MCF 10A (cell line): ENCODE measurements at regions not wholly inside any gene's neighbourhood (a gene's known extent, or its start where the extent isn't known, plus 50 kb on each side); places are given as distances from the start of the nearest gene placed in this dataset.

Experiments
- BruUV-seq: library from RNA; stranded (reverse); fragments of 400-500 nt; replicated peaks from 2 replicates; lab custom pipeline; 2021; lab: Mats Ljungman, UMichigan
- CTCF ChIA-PET: fragments of 300-600 bp; sonication (Branson Sonifier 250); formaldehyde crosslinking; extraction: SDS; loops from one replicate; lab custom pipeline; 2021; ENCODE audit warnings: antibody characterized with exemption, inconsistent platforms; lab: Yijun Ruan, JAX
- POLR2A ChIA-PET: fragments of 300-600, 350-650 bp; sonication (Branson Sonifier 250); formaldehyde crosslinking; extraction: SDS; loops from one replicate; lab custom pipeline; 2020; ENCODE audit warnings: antibody characterized with exemption, inconsistent platforms; lab: Yijun Ruan, JAX
- DNase-seq: peaks from one replicate; pipeline ENCODE4 v3.0.0-alpha.2; 2018; ENCODE audit not compliant: unreplicated experiment
- H3K27ac Mint-ChIP-seq: one replicate; pipeline ENCODE4 v1.8.0; 2022; ENCODE audit warnings: mild to moderate bottlenecking, low read depth, mixed read lengths; ENCODE audit not compliant: unreplicated experiment
- H3K27me3 Mint-ChIP-seq: one replicate; pipeline ENCODE4 v1.8.0; 2022; ENCODE audit warnings: mixed read lengths; ENCODE audit not compliant: insufficient read depth, unreplicated experiment
- H3K36me3 Mint-ChIP-seq: one replicate; pipeline ENCODE4 v1.8.0; 2022; ENCODE audit warnings: mild to moderate bottlenecking, moderate library complexity, mixed read lengths; ENCODE audit not compliant: insufficient read depth, unreplicated experiment
- H3K4me1 Mint-ChIP-seq: one replicate; pipeline ENCODE4 v1.8.0; 2022; ENCODE audit warnings: mixed read lengths; ENCODE audit not compliant: insufficient read depth, unreplicated experiment
- H3K4me3 Mint-ChIP-seq: one replicate; pipeline ENCODE4 v1.8.0; 2022; ENCODE audit warnings: mild to moderate bottlenecking, moderate library complexity, mixed read lengths; ENCODE audit not compliant: unreplicated experiment
- H3K9me3 Mint-ChIP-seq: one replicate; pipeline ENCODE4 v1.8.0; 2022; ENCODE audit warnings: mixed read lengths; ENCODE audit not compliant: unreplicated experiment
- intact Hi-C: fragments of 100-400 bp; cut with micrococcal nuclease; formaldehyde crosslinking; loops from 2 replicates; pipeline ENCODE4 v1.14.1; 2022
- TF ChIP-seq, protein P1 (sequence below): fragments of 200-600 bp; IDR thresholded peaks from one replicate; pipeline ENCODE4 v1.8.0; 2022; ENCODE audit warnings: antibody characterized with exemption, mild to moderate bottlenecking; ENCODE audit not compliant: unreplicated experiment

DNA sequence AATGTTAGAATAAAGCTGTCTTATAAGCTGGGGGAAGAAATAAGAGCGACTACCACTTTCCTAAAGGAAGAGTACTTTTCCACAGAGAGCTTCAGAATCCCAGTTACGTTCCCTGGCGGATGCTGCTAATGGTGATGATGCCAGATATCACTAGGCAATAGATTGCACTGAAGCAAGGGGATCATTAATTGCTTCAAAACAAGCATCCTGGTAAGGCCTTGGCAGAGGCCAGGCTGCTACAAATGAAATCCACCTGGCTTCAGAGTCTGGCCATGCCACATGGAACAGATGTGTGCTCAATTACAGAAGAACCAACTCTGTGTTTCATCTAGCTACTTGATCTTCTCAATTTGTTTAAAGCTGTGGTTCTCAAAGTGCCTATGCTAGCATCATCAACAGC, 129.2 kb upstream of the IL12A start:
- no peak for DNase-seq
- Mint-ChIP-seq H3K36me3 (no peaks in the 10 kb centered on the region), H3K4me3 (no peak overlapping the region), H3K27me3 (no peaks in the 10 kb centered on the region), H3K9me3 (no peaks in the 10 kb centered on the region), H3K4me1 (peaks cover 34% of the 10 kb centered on the region), H3K27ac (no peak overlapping the region)
- intact Hi-C loops: no loop called here
- no TSS peak for BruUV-seq
- POLR2A ChIA-PET: interaction anchor here (0.6 to 5.4 kb wide), 6 partner anchors 14 to 1010 kb away, joined by 3 to 49 read pairs (median 7); no protein-coding TSS in a partner anchor
- CTCF ChIA-PET: interaction anchor here (1.0 to 3.3 kb wide), 7 partner anchors 10 to 147 kb away, joined by 3 to 11 read pairs (median 5); no protein-coding TSS in a partner anchor
- TF ChIP-seq, protein P1, sequence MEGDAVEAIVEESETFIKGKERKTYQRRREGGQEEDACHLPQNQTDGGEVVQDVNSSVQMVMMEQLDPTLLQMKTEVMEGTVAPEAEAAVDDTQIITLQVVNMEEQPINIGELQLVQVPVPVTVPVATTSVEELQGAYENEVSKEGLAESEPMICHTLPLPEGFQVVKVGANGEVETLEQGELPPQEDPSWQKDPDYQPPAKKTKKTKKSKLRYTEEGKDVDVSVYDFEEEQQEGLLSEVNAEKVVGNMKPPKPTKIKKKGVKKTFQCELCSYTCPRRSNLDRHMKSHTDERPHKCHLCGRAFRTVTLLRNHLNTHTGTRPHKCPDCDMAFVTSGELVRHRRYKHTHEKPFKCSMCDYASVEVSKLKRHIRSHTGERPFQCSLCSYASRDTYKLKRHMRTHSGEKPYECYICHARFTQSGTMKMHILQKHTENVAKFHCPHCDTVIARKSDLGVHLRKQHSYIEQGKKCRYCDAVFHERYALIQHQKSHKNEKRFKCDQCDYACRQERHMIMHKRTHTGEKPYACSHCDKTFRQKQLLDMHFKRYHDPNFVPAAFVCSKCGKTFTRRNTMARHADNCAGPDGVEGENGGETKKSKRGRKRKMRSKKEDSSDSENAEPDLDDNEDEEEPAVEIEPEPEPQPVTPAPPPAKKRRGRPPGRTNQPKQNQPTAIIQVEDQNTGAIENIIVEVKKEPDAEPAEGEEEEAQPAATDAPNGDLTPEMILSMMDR: no peak

DNA sequence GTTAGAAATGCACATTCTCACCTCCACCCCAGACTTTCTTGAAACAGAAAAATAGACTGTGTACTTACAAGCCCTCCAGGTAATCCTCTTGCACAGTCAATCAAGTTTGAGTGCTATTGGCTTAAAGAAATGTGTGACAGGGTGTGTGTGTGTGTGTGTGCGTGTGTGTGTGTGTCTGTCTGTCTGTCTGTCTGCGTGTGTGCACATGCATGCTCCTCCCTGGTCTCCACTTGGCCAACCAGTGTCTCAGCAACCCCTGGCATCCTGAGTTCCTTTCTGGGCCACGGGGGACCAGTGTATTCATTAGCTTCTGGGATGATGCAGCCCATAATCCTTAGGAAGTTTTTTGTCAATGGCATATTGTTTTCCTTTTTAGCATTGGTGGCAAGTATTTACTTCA, 128.8 kb upstream of the IL12A start:
- CTCF ChIA-PET: interaction anchor here (0.8 to 3.3 kb wide), 9 partner anchors 11 to 149 kb away, joined by 3 to 11 read pairs (median 5); no protein-coding TSS in a partner anchor
- Mint-ChIP-seq H3K4me3 (no peak overlapping the region), H3K36me3 (no peaks in the 10 kb centered on the region), H3K4me1 (peaks cover 31% of the 10 kb centered on the region), H3K27me3 (no peaks in the 10 kb centered on the region), H3K27ac (no peak overlapping the region), H3K9me3 (no peaks in the 10 kb centered on the region)
- intact Hi-C loops: no loop called here
- POLR2A ChIA-PET: interaction anchor here (1.1 to 5.4 kb wide), 5 partner anchors 13 to 31 kb away, joined by 3 to 49 read pairs (median 10); no protein-coding TSS in a partner anchor
- TF ChIP-seq, protein P1: no peak
- DNase-seq: no peak
- no TSS peak for BruUV-seq

DNA sequence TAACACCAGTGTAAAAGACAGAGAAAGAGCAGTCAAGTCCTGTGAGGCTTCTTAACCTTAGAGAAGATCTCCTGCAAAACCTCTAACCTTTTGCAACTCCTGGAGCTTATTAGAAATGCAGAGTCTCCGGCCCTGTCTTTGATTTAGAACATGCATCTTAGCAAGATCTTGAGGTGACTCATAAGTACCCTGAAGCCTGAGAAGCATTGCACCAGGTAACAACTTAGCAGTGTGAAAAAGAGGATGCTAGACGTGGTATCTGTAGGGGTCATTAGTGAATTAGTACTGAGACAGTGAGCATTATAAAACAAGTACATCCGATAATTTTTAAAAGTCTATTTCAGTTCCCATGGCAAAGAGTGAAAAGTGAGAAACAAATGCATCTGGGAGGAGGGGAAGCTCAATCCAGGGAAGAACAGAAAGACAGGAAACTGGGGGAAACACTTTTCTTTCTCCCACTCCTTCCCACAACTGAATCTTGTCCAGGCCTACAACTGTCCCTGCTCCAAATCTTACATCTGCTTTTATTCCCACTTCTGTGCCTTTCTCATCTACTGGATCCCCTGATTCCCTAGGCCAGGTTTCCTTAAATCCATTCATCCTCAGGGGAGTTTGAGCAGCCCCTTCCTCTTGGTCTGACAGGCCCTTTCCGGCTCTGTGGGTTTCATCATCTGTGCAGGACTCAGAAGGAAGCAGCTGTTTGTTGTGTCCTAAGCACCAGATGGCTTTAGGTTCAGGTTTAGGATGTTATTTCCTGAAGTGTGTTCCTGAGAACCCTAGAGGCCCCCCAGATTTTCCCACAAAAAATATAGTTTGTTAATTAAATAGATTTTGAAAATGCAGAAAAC, 128.1 kb upstream of the IL12A start:
- no peak for DNase-seq
- no peak overlapping the region for H3K4me3 Mint-ChIP-seq
- H3K4me1 Mint-ChIP-seq: peaks cover 35% of the 10 kb centered on the region
- H3K36me3 Mint-ChIP-seq: no peaks in the 10 kb centered on the region
- POLR2A ChIA-PET: interaction anchor here (0.9 to 5.4 kb wide), 5 partner anchors 13 to 31 kb away, joined by 3 to 49 read pairs (median 10); no protein-coding TSS in a partner anchor
- H3K27ac Mint-ChIP-seq: peak overlapping the region; percentile 52
- no peaks in the 10 kb centered on the region for H3K9me3 Mint-ChIP-seq
- TF ChIP-seq, protein P1: no peak
- CTCF ChIA-PET: interaction anchor here (0.8 to 3.3 kb wide), 7 partner anchors 12 to 148 kb away, joined by 3 to 11 read pairs (median 5); no protein-coding TSS in a partner anchor
- intact Hi-C loops: no loop called here
- no TSS peak for BruUV-seq
- no peaks in the 10 kb centered on the region for H3K27me3 Mint-ChIP-seq

DNA sequence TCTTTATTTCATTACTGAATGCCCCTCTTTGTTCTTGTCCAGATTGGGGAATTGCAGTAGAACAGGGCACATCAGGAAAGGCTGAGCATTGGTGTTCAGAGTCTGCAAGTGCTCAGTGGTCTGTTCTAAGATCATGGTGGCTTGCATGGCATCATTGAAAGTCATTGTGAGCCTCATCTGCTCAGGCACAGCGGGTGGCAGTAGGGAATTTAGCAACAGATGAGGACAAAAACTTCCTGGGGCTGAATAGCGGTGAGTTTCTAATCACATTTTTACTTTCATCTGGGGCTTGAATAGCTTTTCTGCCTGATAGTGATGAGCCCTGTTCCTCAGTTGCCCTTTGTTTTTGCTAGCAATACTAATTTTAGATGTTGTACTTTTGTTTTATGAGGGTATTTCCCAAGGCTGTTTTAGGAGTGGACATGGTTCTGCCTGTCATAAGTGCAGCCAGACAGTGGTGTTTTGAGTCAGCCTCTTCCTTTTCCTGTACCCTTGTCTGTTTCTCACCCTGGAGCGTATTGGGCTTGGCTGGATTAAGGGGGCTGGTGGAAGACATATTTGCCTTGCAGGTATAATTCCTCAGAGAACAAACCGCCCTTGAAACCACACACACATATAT, 127.2 kb upstream of the IL12A start:
- TF ChIP-seq, protein P1: no peak
- no peaks in the 10 kb centered on the region for H3K27me3 Mint-ChIP-seq
- H3K4me1 Mint-ChIP-seq: peaks cover 42% of the 10 kb centered on the region

More for the DNA sequence above, 127.2 kb upstream of the IL12A start:
- Mint-ChIP-seq H3K4me3 (no peak overlapping the region), H3K27ac (peak overlapping the region; percentile 65), H3K36me3 (no peaks in the 10 kb centered on the region), H3K9me3 (no peaks in the 10 kb centered on the region)
- CTCF ChIA-PET: interaction anchor here (3.0 to 3.3 kb wide), 2 partner anchors 11 to 145 kb away, joined by 10 to 12 read pairs; no protein-coding TSS in a partner anchor
- BruUV-seq: no TSS peak
- POLR2A ChIA-PET: interaction anchor here (5.4 kb wide), 1 partner anchor 8 kb away, joined by 42 read pairs; no protein-coding TSS in a partner anchor
- DNase-seq: no peak
- intact Hi-C loops: no loop called here
